Left ventricle myocardium inferior (tissue), 1 donor: ENCODE measurements at regions not wholly inside any gene's neighbourhood (a gene's known extent, or its start where the extent isn't known, plus 50 kb on each side); places are given as distances from the start of the nearest gene placed in this dataset.

Experiments used
- DNase-seq: peaks from one replicate; pipeline ENCODE4 v3.0.0-alpha.2; 2020
- H3K27ac ChIP-seq: fragments of 200-600 bp; replicated peaks from 2 replicates; pipeline ENCODE4 v1.8.0; 2021
- H3K27me3 ChIP-seq: fragments of 200-600 bp; 2 replicates; pipeline ENCODE4 v1.8.0; 2021; ENCODE audit warnings: low read depth
- H3K36me3 ChIP-seq: fragments of 200-600 bp; 2 replicates; pipeline ENCODE4 v1.8.0; 2021
- H3K4me1 ChIP-seq: fragments of 200-600 bp; 2 replicates; pipeline ENCODE4 v1.8.0; 2021
- H3K4me3 ChIP-seq: fragments of 200-600 bp; 2 replicates; pipeline ENCODE4 v1.8.0; 2021; ENCODE audit warnings: mild to moderate bottlenecking, moderate library complexity
- H3K9me3 ChIP-seq: fragments of 200-600 bp; replicated peaks from 2 replicates; pipeline ENCODE4 v1.8.0; 2021
- CTCF ChIP-seq: fragments of 200-600 bp; IDR thresholded peaks from 2 replicates; pipeline ENCODE4 v1.8.0; 2021; ENCODE audit warnings: antibody characterized with exemption, mild to moderate bottlenecking, borderline replicate concordance
- intact Hi-C: fragments of 100-400 bp; cut with micrococcal nuclease; formaldehyde crosslinking; loops from one replicate; pipeline ENCODE4 v1.11.0; 2022
- donor health status: DM: no; HTN: yes; CAD: no; lungs with severe emphysema.

- no peaks in the 10 kb centered on the region for H3K27me3 ChIP-seq
- no peak overlapping the region for H3K4me3 ChIP-seq
- no peaks in the 10 kb centered on the region for H3K36me3 ChIP-seq
- H3K27ac ChIP-seq: no peak overlapping the region
- intact Hi-C loops: no loop called here
- no peak for TF ChIP-seq CTCF
- peaks cover 16% of the 10 kb centered on the region for H3K9me3 ChIP-seq
- DNase-seq: no peak
- H3K4me1 ChIP-seq: no peaks in the 10 kb centered on the region
Measured at GRCh38 chr13:85728811-85729210, 70.4 kb downstream of the SLITRK6 start.

- H3K9me3 ChIP-seq: peaks cover 16% of the 10 kb centered on the region
- DNase-seq: no peak
- no peaks in the 10 kb centered on the region for H3K4me1 ChIP-seq
- H3K27ac ChIP-seq: no peak overlapping the region
- no peak for TF ChIP-seq CTCF
- H3K27me3 ChIP-seq: no peaks in the 10 kb centered on the region
- intact Hi-C loops: no loop called here
- H3K36me3 ChIP-seq: no peaks in the 10 kb centered on the region
- no peak overlapping the region for H3K4me3 ChIP-seq
Measured at GRCh38 chr13:85725433-85725832, 73.8 kb downstream of the SLITRK6 start.

- Histone ChIP-seq H3K4me3 (no peak overlapping the region), H3K36me3 (no peaks in the 10 kb centered on the region), H3K4me1 (no peaks in the 10 kb centered on the region), H3K27ac (no peak overlapping the region), H3K9me3 (peaks cover 16% of the 10 kb centered on the region), H3K27me3 (no peaks in the 10 kb centered on the region)
- no peak for TF ChIP-seq CTCF
- intact Hi-C loops: no loop called here
- no peak for DNase-seq
Measured at GRCh38 chr13:85724546-85725432, 74.4 kb downstream of the SLITRK6 start.

GRCh38 chr13:85719749-85720148 is 79.5 kb downstream of the SLITRK6 start:
- no peak for TF ChIP-seq CTCF
- Histone ChIP-seq H3K27me3 (no peaks in the 10 kb centered on the region), H3K9me3 (no peaks in the 10 kb centered on the region), H3K27ac (no peak overlapping the region), H3K4me3 (no peak overlapping the region), H3K4me1 (no peaks in the 10 kb centered on the region), H3K36me3 (no peaks in the 10 kb centered on the region)
- intact Hi-C loops: no loop called here
- no peak for DNase-seq

GRCh38 chr13:85717921-85718320 is 81.3 kb downstream of the SLITRK6 start:
- H3K9me3 ChIP-seq: no peaks in the 10 kb centered on the region
- no peak for DNase-seq
- H3K4me1 ChIP-seq: no peaks in the 10 kb centered on the region
- no peaks in the 10 kb centered on the region for H3K36me3 ChIP-seq
- H3K27ac ChIP-seq: no peak overlapping the region
- no peak overlapping the region for H3K4me3 ChIP-seq
- intact Hi-C loops: no loop called here
- no peaks in the 10 kb centered on the region for H3K27me3 ChIP-seq
- TF ChIP-seq CTCF: no peak
